Mesendoderm (in vitro differentiated cells): ENCODE measurements at regions not wholly inside any gene's neighbourhood (a gene's known extent, or its start where the extent isn't known, plus 50 kb on each side); places are given as distances from the start of the nearest gene placed in this dataset.
A peak's percentile ranks its signal among the peaks of the same experiment; 100 is the strongest.
"Not testable (repeated sequence)": the region's sequence is repeated elsewhere in the genome, so short reads cannot be mapped to it uniquely, and the experiment has no call there.

Experiments used
- DNase-seq: peaks from one replicate; pipeline ENCODE4 v3.0.0; 2013
- H2AK5ac ChIP-seq: 2 replicates; pipeline ENCODE4 v1.6.1; 2013; ENCODE audit warnings: low read length, inconsistent platforms
- H2BK120ac ChIP-seq: 2 replicates; pipeline ENCODE4 v1.6.1; 2013; ENCODE audit warnings: low read depth, mild to moderate bottlenecking, low read length, moderate library complexity, mixed read lengths
- H2BK15ac ChIP-seq: replicated peaks from 2 replicates; pipeline ENCODE4 v1.6.1; 2013; ENCODE audit warnings: low read depth, mild to moderate bottlenecking, moderate library complexity
- H2BK5ac ChIP-seq: 2 replicates; pipeline ENCODE4 v1.6.1; 2013; ENCODE audit warnings: low read length, inconsistent platforms
- H3K18ac ChIP-seq: 2 replicates; pipeline ENCODE4 v1.6.1; 2013; ENCODE audit warnings: mild to moderate bottlenecking, low read length, mixed read lengths
- H3K23ac ChIP-seq: one replicate; pipeline ENCODE4 v1.6.1; 2013; ENCODE audit warnings: low read length
- H3K27ac ChIP-seq: 2 replicates; pipeline ENCODE4 v1.5.1; 2013; ENCODE audit warnings: low read depth, mild to moderate bottlenecking, inconsistent platforms, low read length, moderate library complexity
- H3K27me3 ChIP-seq: 2 replicates; pipeline ENCODE4 v1.6.1; 2013; ENCODE audit warnings: low read length, control low read depth, mild to moderate bottlenecking, inconsistent platforms; ENCODE audit not compliant: insufficient read depth, poor library complexity
- H3K36me3 ChIP-seq: 2 replicates; pipeline ENCODE4 v1.6.1; 2013; ENCODE audit warnings: low read length, inconsistent platforms; ENCODE audit not compliant: control insufficient read depth, insufficient read depth
- H3K4ac ChIP-seq: one replicate; pipeline ENCODE4 v1.6.1; 2013; ENCODE audit warnings: low read depth, mild to moderate bottlenecking, low read length, moderate library complexity
- H3K4me1 ChIP-seq: 2 replicates; pipeline ENCODE4 v1.6.1; 2013; ENCODE audit warnings: low read depth, low read length, inconsistent platforms; ENCODE audit not compliant: control insufficient read depth
- H3K4me2 ChIP-seq: 2 replicates; pipeline ENCODE4 v1.6.1; 2013; ENCODE audit warnings: low read length
- H3K4me3 ChIP-seq: 2 replicates; pipeline ENCODE4 v1.5.1; 2013; ENCODE audit warnings: mild to moderate bottlenecking, low read length
- H3K56ac ChIP-seq: one replicate; pipeline ENCODE4 v1.6.1; 2013; ENCODE audit warnings: low read length
- H3K79me1 ChIP-seq: 2 replicates; pipeline ENCODE4 v1.6.1; 2013; ENCODE audit warnings: low read length, inconsistent platforms
- H3K79me2 ChIP-seq: 2 replicates; pipeline ENCODE4 v1.6.1; 2013; ENCODE audit warnings: mild to moderate bottlenecking, low read length; ENCODE audit not compliant: control insufficient read depth, insufficient read depth
- H3K9ac ChIP-seq: 2 replicates; pipeline ENCODE4 v1.6.1; 2013; ENCODE audit warnings: low read length, inconsistent platforms
- H4K5ac ChIP-seq: one replicate; pipeline ENCODE4 v1.6.1; 2013; ENCODE audit warnings: low read length
- H4K8ac ChIP-seq: one replicate; pipeline ENCODE4 v1.6.1; 2013; ENCODE audit warnings: low read depth, mild to moderate bottlenecking, control low read depth, low read length, moderate library complexity
- WGBS: extraction: QIAGEN DNeasy Blood & Tissue Kit; methylation state at CpG from one replicate; pipeline ENCODE4 v1.1.7; 2013; ENCODE audit warnings: low lambda C conversion rate, missing lambda C conversion rate; ENCODE audit not compliant: insufficient coverage; ENCODE audit errors: extremely low coverage; 5-methylcytosine and 5-hydroxymethylcytosine counted together

- H4K8ac ChIP-seq, result no peak overlapping the region
- H3K79me1 ChIP-seq, result no peaks in the 10 kb centered on the region
- no peak overlapping the region for H2BK120ac ChIP-seq
- H3K4me2 ChIP-seq, result no peak overlapping the region
- H3K27me3 ChIP-seq, result no peaks in the 10 kb centered on the region
- WGBS, result no CpG with 5 or more reads among the region's 5 CpGs
- H3K18ac ChIP-seq, result peak overlapping the region; percentile 39
- H3K9ac ChIP-seq, result no peak overlapping the region
- H3K4ac ChIP-seq, result no peak overlapping the region
- no peaks in the 10 kb centered on the region for H3K4me1 ChIP-seq
- no peak overlapping the region for H2BK5ac ChIP-seq
- no peaks in the 10 kb centered on the region for H3K36me3 ChIP-seq
- H2AK5ac ChIP-seq, result no peak overlapping the region
- H2BK15ac ChIP-seq, result no peak overlapping the region
- H3K4me3 ChIP-seq, result no peak overlapping the region
- no peak overlapping the region for H3K56ac ChIP-seq
- no peaks in the 10 kb centered on the region for H3K79me2 ChIP-seq
- no peak for DNase-seq
- no peak overlapping the region for H4K5ac ChIP-seq
- no peak overlapping the region for H3K23ac ChIP-seq
- no peak overlapping the region for H3K27ac ChIP-seq
These were observed 554.3 kb upstream of the MIS18BP1 start for GRCh38 chr14:45807178-45807899.

GRCh38 chr14:45799511-45799910, 546.5 kb upstream of the MIS18BP1 start:
- no peak overlapping the region for H2BK5ac ChIP-seq
- H3K27ac ChIP-seq, result no peak overlapping the region
- DNase-seq, result no peak
- H3K4me3 ChIP-seq, result no peak overlapping the region
- no peaks in the 10 kb centered on the region for H3K79me2 ChIP-seq
- no peaks in the 10 kb centered on the region for H3K27me3 ChIP-seq
- no peak overlapping the region for H2BK15ac ChIP-seq
- H3K9ac ChIP-seq, result no peak overlapping the region
- no peak overlapping the region for H4K8ac ChIP-seq
- H3K18ac ChIP-seq, result no peak overlapping the region
- WGBS, result no CpG with 5 or more reads among the region's 2 CpGs
- no peak overlapping the region for H3K56ac ChIP-seq
- no peak overlapping the region for H3K23ac ChIP-seq
- no peak overlapping the region for H3K4ac ChIP-seq
- no peaks in the 10 kb centered on the region for H3K79me1 ChIP-seq
- no peak overlapping the region for H2BK120ac ChIP-seq
- H3K4me1 ChIP-seq, result no peaks in the 10 kb centered on the region
- H2AK5ac ChIP-seq, result no peak overlapping the region
- H4K5ac ChIP-seq, result no peak overlapping the region
- no peak overlapping the region for H3K4me2 ChIP-seq
- no peaks in the 10 kb centered on the region for H3K36me3 ChIP-seq

DNA sequence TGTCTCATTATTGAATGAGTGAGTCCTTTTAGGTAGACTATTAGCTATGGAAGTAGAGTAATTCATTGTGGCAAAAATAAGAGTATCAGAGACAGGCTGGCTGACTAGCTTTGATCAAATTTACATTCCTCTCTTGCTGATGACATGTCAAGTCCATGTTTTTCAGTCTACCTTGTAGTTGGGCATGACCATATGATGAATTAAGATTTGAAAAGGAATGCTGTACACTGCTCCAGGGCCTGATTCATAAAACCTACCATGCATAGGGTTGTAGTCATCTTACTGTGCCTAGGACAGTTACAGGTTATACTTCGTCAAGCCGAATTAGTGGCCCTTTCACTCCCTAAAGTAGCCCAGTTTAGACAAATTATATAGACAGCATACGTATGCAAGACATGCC, 545.7 kb upstream of the MIS18BP1 start:
- WGBS, result no CpG with 5 or more reads among the region's 3 CpGs
- H2BK15ac ChIP-seq, result no peak overlapping the region
- no peak overlapping the region for H2BK120ac ChIP-seq
- H4K8ac ChIP-seq, result no peak overlapping the region
- no peak overlapping the region for H3K4me3 ChIP-seq
- no peak overlapping the region for H2AK5ac ChIP-seq
- H2BK5ac ChIP-seq, result no peak overlapping the region
- H3K79me2 ChIP-seq, result no peaks in the 10 kb centered on the region
- H3K36me3 ChIP-seq, result no peaks in the 10 kb centered on the region
- no peaks in the 10 kb centered on the region for H3K27me3 ChIP-seq
- DNase-seq, result no peak
- H3K4me2 ChIP-seq, result no peak overlapping the region
- no peak overlapping the region for H3K9ac ChIP-seq
- H3K56ac ChIP-seq, result no peak overlapping the region
- no peaks in the 10 kb centered on the region for H3K79me1 ChIP-seq
- H3K23ac ChIP-seq, result no peak overlapping the region
- no peak overlapping the region for H3K27ac ChIP-seq
- H3K4me1 ChIP-seq, result no peaks in the 10 kb centered on the region
- no peak overlapping the region for H4K5ac ChIP-seq
- H3K18ac ChIP-seq, result no peak overlapping the region
- no peak overlapping the region for H3K4ac ChIP-seq

- H3K36me3 ChIP-seq, H4K8ac ChIP-seq, H3K79me1 ChIP-seq, H2BK120ac ChIP-seq, H4K5ac ChIP-seq, H2BK15ac ChIP-seq, DNase-seq, H3K4me3 ChIP-seq, H2BK5ac ChIP-seq, H3K79me2 ChIP-seq, H3K18ac ChIP-seq, H3K9ac ChIP-seq, H3K27me3 ChIP-seq, H2AK5ac ChIP-seq, H3K4me2 ChIP-seq, H3K23ac ChIP-seq, H3K56ac ChIP-seq, H3K4ac ChIP-seq, H3K27ac ChIP-seq, H3K4me1 ChIP-seq: not testable (repeated sequence)
- no CpG with 5 or more reads among the region's 8 CpGs for WGBS
These were observed 543.0 kb upstream of the MIS18BP1 start for GRCh38 chr14:45796006-45796405.

DNA sequence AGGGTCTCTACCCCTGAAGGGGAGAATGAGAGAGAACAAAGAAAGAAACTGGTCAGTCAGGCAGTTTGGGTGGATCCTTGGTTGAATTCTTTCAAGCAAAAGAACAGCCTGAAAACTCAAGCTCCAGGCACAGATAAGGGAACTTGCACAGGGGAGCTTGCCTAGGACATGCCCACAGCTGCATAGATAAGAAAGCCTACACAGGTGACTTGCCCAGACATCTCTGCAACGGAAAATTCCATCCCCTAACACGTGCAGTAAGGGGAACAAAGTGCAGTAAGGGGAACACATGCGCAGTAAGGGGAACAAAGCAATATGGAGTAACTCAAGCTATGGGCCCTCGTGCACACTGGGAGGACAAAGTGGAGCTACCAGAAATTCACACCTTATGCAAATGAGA, 540.1 kb upstream of the MIS18BP1 start:
- H3K27ac ChIP-seq, result no peak overlapping the region
- H2AK5ac ChIP-seq, result no peak overlapping the region
- H3K4me1 ChIP-seq, result no peaks in the 10 kb centered on the region

DNA sequence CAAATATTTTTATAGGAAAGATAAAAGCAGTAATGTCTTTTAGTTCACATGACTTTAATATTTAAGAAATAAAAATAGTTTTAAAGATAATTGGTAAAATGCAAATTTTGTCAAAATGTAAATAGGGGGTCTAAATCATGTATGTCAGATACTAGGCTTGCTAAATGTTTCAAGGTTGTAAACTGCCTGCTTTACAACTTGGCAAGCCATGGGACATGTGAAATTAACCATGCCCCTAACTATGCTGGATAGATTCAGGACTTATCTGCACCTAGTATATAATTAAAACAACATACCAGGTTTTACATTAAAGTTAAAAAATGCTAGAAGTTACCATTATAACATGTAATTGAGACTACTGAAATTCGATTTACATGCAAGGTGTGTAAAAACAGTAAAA, 537.3 kb upstream of the MIS18BP1 start:
- Histone ChIP-seq H3K9ac (no peak overlapping the region), H3K4me3 (no peak overlapping the region)
- WGBS, result no CpG with 5 or more reads among the region's 1 CpG

More for the DNA sequence above, 540.1 kb upstream of the MIS18BP1 start:
- Histone ChIP-seq H3K79me1 (no peaks in the 10 kb centered on the region), H3K18ac (no peak overlapping the region), H3K9ac (no peak overlapping the region), H3K23ac (no peak overlapping the region), H3K36me3 (no peaks in the 10 kb centered on the region), H4K5ac (no peak overlapping the region), H2BK5ac (no peak overlapping the region), H3K79me2 (no peaks in the 10 kb centered on the region), H4K8ac (no peak overlapping the region), H3K56ac (no peak overlapping the region), H3K4me2 (no peak overlapping the region), H3K4me3 (no peak overlapping the region), H2BK120ac (no peak overlapping the region), H2BK15ac (no peak overlapping the region), H3K27me3 (no peaks in the 10 kb centered on the region), H3K4ac (no peak overlapping the region)
- no CpG with 5 or more reads among the region's 4 CpGs for WGBS
- DNase-seq, result peak; percentile 11

More for the DNA sequence above, 537.3 kb upstream of the MIS18BP1 start:
- no peak overlapping the region for H3K4ac ChIP-seq
- no peak overlapping the region for H2BK5ac ChIP-seq
- H3K79me2 ChIP-seq, result no peaks in the 10 kb centered on the region
- no peak overlapping the region for H2BK15ac ChIP-seq
- no peak overlapping the region for H3K56ac ChIP-seq
- DNase-seq, result no peak
- H2BK120ac ChIP-seq, result no peak overlapping the region
- H3K27me3 ChIP-seq, result no peaks in the 10 kb centered on the region
- no peak overlapping the region for H3K4me2 ChIP-seq
- H3K4me1 ChIP-seq, result no peaks in the 10 kb centered on the region
- H2AK5ac ChIP-seq, result no peak overlapping the region
- H3K36me3 ChIP-seq, result no peaks in the 10 kb centered on the region
- H3K23ac ChIP-seq, result no peak overlapping the region
- no peak overlapping the region for H3K27ac ChIP-seq
- no peak overlapping the region for H3K18ac ChIP-seq
- H4K8ac ChIP-seq, result no peak overlapping the region
- H4K5ac ChIP-seq, result no peak overlapping the region
- H3K79me1 ChIP-seq, result no peaks in the 10 kb centered on the region
